Ovary (tissue), 7 donors: ENCODE measurements at regions not wholly inside any gene's neighbourhood (a gene's known extent, or its start where the extent isn't known, plus 50 kb on each side); places are given as distances from the start of the nearest gene placed in this dataset.

Source experiments
- DNase-seq, 5 donors: peaks; one replicate each; pipeline ENCODE4 v3.0.0-alpha.2; 2019 to 2020
- H3K27ac ChIP-seq, 2 donors: fragments of 200-600 bp; one replicate each; pipeline versions ENCODE4 v1.5.1 to v1.8.0; 2019 to 2022
- H3K27me3 ChIP-seq: fragments of 200-600 bp; one replicate; pipeline ENCODE4 v1.8.0; 2022
- H3K36me3 ChIP-seq: fragments of 200-600 bp; sonication (generic); one replicate; pipeline ENCODE4 v1.5.1; 2019
- H3K4me1 ChIP-seq: one replicate; pipeline ENCODE4 v1.8.1; 2013; ENCODE audit warnings: mild to moderate bottlenecking, moderate library complexity; ENCODE audit not compliant: insufficient read depth
- H3K4me3 ChIP-seq: fragments of 200-600 bp; sonication (generic); one replicate; pipeline ENCODE4 v1.5.1; 2017
- H3K9me3 ChIP-seq, 2 donors: fragments of 200-600 bp in 1 of 2; sonication (generic) in 1 of 2; one replicate each; pipeline versions ENCODE4 v1.5.1 to v1.8.1; 2013 to 2019; ENCODE audit warnings: mild to moderate bottlenecking in 1 of 2, moderate library complexity in 1 of 2
- CTCF ChIP-seq, 3 donors: fragments of 450-650 bp in 2 of 3; fragments of 200-600 bp in 1 of 3; IDR thresholded peaks; one replicate each; pipeline versions ENCODE4 v1.5.1 to v1.8.0; 2016 to 2022; ENCODE audit warnings: antibody characterized with exemption in 3 of 3, mild to moderate bottlenecking in 1 of 3
- EP300 ChIP-seq: sonication (generic); formaldehyde crosslinking; IDR thresholded peaks from one replicate; pipeline ENCODE4 v1.6.1; 2017; ENCODE audit warnings: antibody characterized with exemption
- POLR2A ChIP-seq: fragments of 450-650 bp; IDR thresholded peaks from one replicate; pipeline ENCODE4 v1.6.1; 2017; ENCODE audit warnings: antibody characterized with exemption, mild to moderate bottlenecking, moderate library complexity
- WGBS, 3 donors: extraction: QIAGEN DNeasy Blood & Tissue Kit in 1 of 3; methylation state at CpG; one replicate each; pipeline versions ENCODE4 v1.1.5 to v1.1.7; 2013 to 2017; 5-methylcytosine and 5-hydroxymethylcytosine counted together
- intact Hi-C, 4 donors: fragments of 100-400 bp; cut with DNase I; formaldehyde crosslinking; loops; one replicate each; pipeline versions ENCODE4 v1.11.0 to v1.15.1; 2022 to 2023
- donor health status: DM: no; HTN: no; CAD: no; lungs with moderate emphysema.
- donor health status: DM: no; HTN: no; CAD: no.
- donor health status: Bipolar disorder and iron deficiency.
- donor health status: DM: no; HTN: no; CAD: no.
- donor health status: DM: yes; HTN: yes; CAD: no.

GRCh38 chr9:124191691-124192395, 65.9 kb upstream of the NEK6 start:
- Histone ChIP-seq H3K36me3 (no peaks in the 10 kb centered on the region), H3K27ac (no peak overlapping the region), H3K27me3 (no peaks in the 10 kb centered on the region), H3K4me3 (no peak overlapping the region), H3K9me3 (no peaks in the 10 kb centered on the region), H3K4me1 (no peaks in the 10 kb centered on the region)
- intact Hi-C loops, result no loop called here
- DNase-seq, result no peak
- WGBS, 3 donors, result 82 to 87% (median 83%) methylated on average over 6 of the region's 6 CpGs
- TF ChIP-seq POLR2A, result no peak
- no peak for TF ChIP-seq EP300
- no peak for TF ChIP-seq CTCF (IDR thresholded peaks at IDR 0.05)

- 82 to 92% (median 92%) methylated on average over 2 of the region's 2 CpGs for WGBS, 3 donors
- no peak for DNase-seq
These were observed 61.0 kb upstream of the NEK6 start for GRCh38 chr9:124196814-124197176.

GRCh38 chr9:124197177-124198095, 60.3 kb upstream of the NEK6 start:
- Histone ChIP-seq H3K27me3 (no peaks in the 10 kb centered on the region), H3K36me3 (no peaks in the 10 kb centered on the region), H3K9me3 (no peaks in the 10 kb centered on the region), H3K4me1 (no peaks in the 10 kb centered on the region), H3K27ac (no peak overlapping the region), H3K4me3 (no peak overlapping the region)
- TF ChIP-seq CTCF (IDR thresholded peaks at IDR 0.05) (no peak), EP300 (no peak), POLR2A (no peak)
- DNase-seq, result no peak
- intact Hi-C loops, result no loop called here
- 65 to 82% (median 69%) methylated on average over 14 of the region's 14 CpGs for whole genome bisulfite sequencing, 3 donors

More at GRCh38 chr9:124196814-124197176, 61.0 kb upstream of the NEK6 start:
- H3K9me3 ChIP-seq, result no peaks in the 10 kb centered on the region
- H3K36me3 ChIP-seq, result no peaks in the 10 kb centered on the region
- no peaks in the 10 kb centered on the region for H3K27me3 ChIP-seq
- no peak overlapping the region for H3K27ac ChIP-seq
- no peak overlapping the region for H3K4me3 ChIP-seq
- TF ChIP-seq EP300, result no peak
- TF ChIP-seq CTCF (IDR thresholded peaks at IDR 0.05), result no peak
- TF ChIP-seq POLR2A, result no peak
- no peaks in the 10 kb centered on the region for H3K4me1 ChIP-seq
- intact Hi-C loops, result no loop called here

GRCh38 chr9:124198331-124198730, 59.4 kb upstream of the NEK6 start:
- Histone ChIP-seq H3K4me3 (no peak overlapping the region), H3K36me3 (no peaks in the 10 kb centered on the region), H3K27ac (no peak overlapping the region), H3K27me3 (no peaks in the 10 kb centered on the region), H3K4me1 (no peaks in the 10 kb centered on the region), H3K9me3 (no peaks in the 10 kb centered on the region)
- 78 to 87% (median 81%) methylated on average over 5 of the region's 5 CpGs for whole genome bisulfite sequencing, 3 donors
- no peak for DNase-seq
- intact Hi-C loops, result no loop called here
- TF ChIP-seq CTCF (IDR thresholded peaks at IDR 0.05), result no peak
- no peak for TF ChIP-seq EP300
- TF ChIP-seq POLR2A, result no peak
